GM23248 (cell line): ENCODE measurements at regions not wholly inside any gene's neighbourhood (a gene's known extent, or its start where the extent isn't known, plus 50 kb on each side); places are given as distances from the start of the nearest gene placed in this dataset.

ENCODE experiments used
- DNase-seq: peaks from one replicate; pipeline ENCODE4 v3.0.0-alpha.2; 2015
- H2AFZ ChIP-seq: fragments of 200-600 bp; sonication (generic); 2 replicates; pipeline ENCODE4 v1.6.1; 2016; ENCODE audit warnings: antibody characterized with exemption
- H3F3A ChIP-seq: fragments of 200-600 bp; sonication (generic); 2 replicates; pipeline ENCODE4 v1.6.1; 2016; ENCODE audit warnings: mild to moderate bottlenecking, antibody characterized with exemption, mixed run types; ENCODE audit not compliant: insufficient read depth
- H3K27ac ChIP-seq: fragments of 200-600 bp; sonication (generic); 2 replicates; pipeline ENCODE4 v1.5.1; 2016; ENCODE audit warnings: mild to moderate bottlenecking
- H3K27me3 ChIP-seq: fragments of 200-600 bp; sonication (generic); replicated peaks from 2 replicates; pipeline ENCODE4 v1.6.1; 2016; ENCODE audit warnings: mild to moderate bottlenecking; ENCODE audit not compliant: insufficient read depth
- H3K36me3 ChIP-seq: fragments of 200-600 bp; sonication (generic); 2 replicates; pipeline ENCODE4 v1.6.1; 2016; ENCODE audit warnings: low read depth, mild to moderate bottlenecking
- H3K4me1 ChIP-seq: fragments of 200-600 bp; sonication (generic); 2 replicates; pipeline ENCODE4 v1.6.1; 2016; ENCODE audit warnings: mild to moderate bottlenecking; ENCODE audit not compliant: insufficient read depth
- H3K4me2 ChIP-seq: fragments of 200-600 bp; sonication (generic); one replicate; pipeline ENCODE4 v1.6.1; 2016; ENCODE audit warnings: mild to moderate bottlenecking; ENCODE audit not compliant: unreplicated experiment
- H3K4me3 ChIP-seq: fragments of 200-600 bp; sonication (generic); 2 replicates; pipeline ENCODE4 v1.5.1; 2016; ENCODE audit warnings: mild to moderate bottlenecking
- H3K79me2 ChIP-seq: fragments of 200-600 bp; sonication (generic); 2 replicates; pipeline ENCODE4 v1.6.1; 2016; ENCODE audit warnings: mild to moderate bottlenecking; ENCODE audit not compliant: insufficient read depth
- H3K9ac ChIP-seq: fragments of 200-600 bp; sonication (generic); 2 replicates; pipeline ENCODE4 v1.6.1; 2016; ENCODE audit warnings: mild to moderate bottlenecking
- H3K9me2 ChIP-seq: fragments of 200-600 bp; sonication (generic); 2 replicates; pipeline ENCODE4 v1.6.1; 2016; ENCODE audit warnings: mixed run types, mild to moderate bottlenecking, moderate library complexity; ENCODE audit not compliant: insufficient read depth
- H3K9me3 ChIP-seq: fragments of 200-600 bp; sonication (generic); one replicate; pipeline ENCODE4 v1.6.1; 2017; ENCODE audit warnings: low read depth
- H4K20me1 ChIP-seq: fragments of 200-600 bp; sonication (generic); 2 replicates; pipeline ENCODE4 v1.6.0; 2016; ENCODE audit not compliant: insufficient read depth
- EZH2 ChIP-seq: fragments of 200-600 bp; sonication (generic); IDR thresholded peaks from 2 replicates; pipeline ENCODE4 v1.6.1; 2018; ENCODE audit warnings: antibody characterized with exemption, mild to moderate bottlenecking; ENCODE audit not compliant: insufficient read depth, poor library complexity, severe bottlenecking
- EZH2phosphoT487 ChIP-seq: fragments of 200-600 bp; sonication (generic); IDR thresholded peaks from 2 replicates; pipeline ENCODE4 v1.6.1; 2018; ENCODE audit warnings: antibody characterized with exemption, moderate library complexity, mild to moderate bottlenecking, low read depth; ENCODE audit not compliant: insufficient read depth
- WGBS, 2 experiments: methylation state at CpG; one replicate each; pipeline ENCODE4 v1.1.6; 2015 to 2017; ENCODE audit warnings: low lambda C conversion rate in 2 of 2, low coverage in 1 of 2; ENCODE audit errors: missing lambda C conversion rate in 2 of 2; 5-methylcytosine and 5-hydroxymethylcytosine counted together
- in situ Hi-C: fragments of 300-500 bp; cut with MboI; formaldehyde crosslinking; loops from 2 replicates; pipeline ENCODE4 v1.15.0; 2020

GRCh38 chr15:46270481-46271147 lies 635.8 kb downstream of the SQOR start:
- Histone ChIP-seq H3K4me2 (no peak overlapping the region), H3K79me2 (no peaks in the 10 kb centered on the region), H3K9me3 (no peaks in the 10 kb centered on the region), H3K9ac (no peak overlapping the region), H3K27me3 (no peaks in the 10 kb centered on the region), H3K4me1 (no peaks in the 10 kb centered on the region), H3K4me3 (no peak overlapping the region), H3F3A (no peaks in the 10 kb centered on the region), H3K9me2 (no peaks in the 10 kb centered on the region), H3K36me3 (no peaks in the 10 kb centered on the region), H4K20me1 (no peaks in the 10 kb centered on the region), H3K27ac (no peak overlapping the region), H2AFZ (no peak overlapping the region)
- WGBS, 2 experiments: 32 to 40% methylated on average over 5 of the region's 5 CpGs
- TF ChIP-seq EZH2phosphoT487 (no peak), EZH2 (no peak)
- DNase-seq: no peak
- in situ Hi-C loops: no loop called here

- no peaks in the 10 kb centered on the region for H3K36me3 ChIP-seq
- TF ChIP-seq EZH2 (no peak), EZH2phosphoT487 (no peak)
- H3K9me3 ChIP-seq: no peaks in the 10 kb centered on the region
- H3K79me2 ChIP-seq: no peaks in the 10 kb centered on the region
- no peaks in the 10 kb centered on the region for H3K4me1 ChIP-seq
- H4K20me1 ChIP-seq: no peaks in the 10 kb centered on the region
- in situ Hi-C loops: no loop called here
- H3K4me3 ChIP-seq: no peak overlapping the region
- no peak overlapping the region for H2AFZ ChIP-seq
- H3K27ac ChIP-seq: no peak overlapping the region
- H3F3A ChIP-seq: no peaks in the 10 kb centered on the region
- no peaks in the 10 kb centered on the region for H3K27me3 ChIP-seq
- H3K4me2 ChIP-seq: no peak overlapping the region
- H3K9me2 ChIP-seq: no peaks in the 10 kb centered on the region
- 23 to 27% methylated on average over 1 of the region's 1 CpG for WGBS, 2 experiments
- no peak for DNase-seq
- H3K9ac ChIP-seq: no peak overlapping the region
Measured at GRCh38 chr15:46275701-46276100, 640.9 kb downstream of the SQOR start.

GRCh38 chr15:46277451-46277850 lies 642.6 kb downstream of the SQOR start:
- no peak for DNase-seq
- in situ Hi-C loops: no loop called here
- Histone ChIP-seq H3K9me2 (no peaks in the 10 kb centered on the region), H3K79me2 (no peaks in the 10 kb centered on the region), H3K36me3 (no peaks in the 10 kb centered on the region), H4K20me1 (no peaks in the 10 kb centered on the region), H3K9ac (no peak overlapping the region), H2AFZ (no peak overlapping the region), H3K4me3 (no peak overlapping the region), H3F3A (no peaks in the 10 kb centered on the region), H3K27ac (no peak overlapping the region), H3K9me3 (no peaks in the 10 kb centered on the region), H3K4me1 (no peaks in the 10 kb centered on the region), H3K4me2 (no peak overlapping the region), H3K27me3 (no peaks in the 10 kb centered on the region)
- TF ChIP-seq EZH2: no peak
- TF ChIP-seq EZH2phosphoT487: no peak

GRCh38 chr15:46278062-46278461 lies 643.2 kb downstream of the SQOR start:
- Histone ChIP-seq H3K27ac (no peak overlapping the region), H3K9me2 (no peaks in the 10 kb centered on the region), H3K4me2 (no peak overlapping the region), H3K4me1 (no peaks in the 10 kb centered on the region), H3K79me2 (no peaks in the 10 kb centered on the region), H3K9ac (no peak overlapping the region), H3K36me3 (no peaks in the 10 kb centered on the region), H2AFZ (no peak overlapping the region), H3K9me3 (no peaks in the 10 kb centered on the region), H3K4me3 (no peak overlapping the region), H3K27me3 (no peaks in the 10 kb centered on the region), H3F3A (no peaks in the 10 kb centered on the region), H4K20me1 (no peaks in the 10 kb centered on the region)
- WGBS, 2 experiments: 34 to 37% methylated on average over 5 of the region's 5 CpGs
- in situ Hi-C loops: no loop called here
- no peak for DNase-seq
- TF ChIP-seq EZH2: no peak
- no peak for TF ChIP-seq EZH2phosphoT487
